Muscle of leg (tissue), 3 donors: ENCODE measurements at regions not wholly inside any gene's neighbourhood (a gene's known extent, or its start where the extent isn't known, plus 50 kb on each side); places are given as distances from the start of the nearest gene placed in this dataset.

Experiments
- DNase-seq: peaks from one replicate; pipeline ENCODE4 v3.0.0; 2013
- H3K27ac ChIP-seq: one replicate; pipeline ENCODE4 v1.5.1; 2013; ENCODE audit warnings: mild to moderate bottlenecking, low read length, control low read depth
- H3K27me3 ChIP-seq: one replicate; pipeline ENCODE4 v1.6.1; 2013; ENCODE audit warnings: low read length; ENCODE audit not compliant: control insufficient read depth, insufficient read depth
- H3K36me3 ChIP-seq: one replicate; pipeline ENCODE4 v1.6.1; 2013; ENCODE audit warnings: low read length; ENCODE audit not compliant: control insufficient read depth, insufficient read depth
- H3K4me1 ChIP-seq: one replicate; pipeline ENCODE4 v1.6.1; 2013; ENCODE audit warnings: low read length; ENCODE audit not compliant: control insufficient read depth, insufficient read depth
- H3K4me3 ChIP-seq: one replicate; pipeline ENCODE4 v1.5.1; 2013; ENCODE audit warnings: low read length, control low read depth
- H3K9me3 ChIP-seq: replicated peaks from 2 replicates; pipeline ENCODE4 v1.6.1; 2013; ENCODE audit warnings: low read depth, low read length; ENCODE audit not compliant: control insufficient read depth
- whole genome bisulfite sequencing: methylation state at CpG from one replicate; pipeline ENCODE4 v1.1.5; 2013; ENCODE audit warnings: missing lambda C conversion rate; ENCODE audit not compliant: insufficient coverage; 5-methylcytosine and 5-hydroxymethylcytosine counted together

DNA sequence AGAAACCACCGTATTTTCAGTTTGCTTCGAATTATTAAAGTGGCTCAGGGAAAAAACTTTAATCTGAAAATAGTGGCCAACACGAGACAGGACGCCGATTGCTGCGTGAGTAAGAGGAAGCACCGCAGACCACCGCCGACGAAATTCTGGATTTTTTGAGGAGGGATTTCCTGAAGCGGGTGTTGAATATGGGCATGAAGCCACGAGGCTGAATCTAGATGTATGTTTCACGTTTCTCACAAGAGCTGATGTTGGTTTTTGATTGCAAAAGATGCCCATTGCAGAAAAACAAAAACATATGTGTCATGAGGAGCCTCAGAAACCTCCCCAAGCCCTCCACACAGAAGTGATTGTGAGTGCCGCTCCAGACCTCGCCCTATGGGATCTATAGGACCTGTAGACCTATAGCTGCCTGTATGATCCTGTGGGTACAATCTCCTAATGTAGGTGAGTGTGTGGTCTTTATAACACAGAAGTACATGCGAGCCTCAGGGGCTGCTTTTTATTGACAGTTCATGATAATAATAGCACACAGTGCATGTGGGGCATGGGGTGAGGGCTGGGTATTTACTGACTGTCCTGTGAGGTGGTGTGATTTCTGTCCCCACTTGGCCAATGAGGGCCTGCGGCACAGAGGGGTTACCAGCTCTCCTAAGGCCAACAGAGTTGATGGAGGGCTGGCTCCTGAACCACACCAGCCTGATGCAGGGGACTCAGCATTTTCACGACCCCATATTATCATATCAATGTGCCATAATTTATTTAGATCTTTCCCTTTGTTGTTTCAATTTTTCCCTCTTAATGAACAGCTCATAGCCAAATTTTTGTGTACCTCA, 243.9 kb downstream of the DLL1 start:
- WGBS: 50% methylated on average over 11 of the region's 18 CpGs
- H3K27ac ChIP-seq: no peak overlapping the region
- H3K4me1 ChIP-seq: peaks cover 20% of the 10 kb centered on the region
- no peaks in the 10 kb centered on the region for H3K9me3 ChIP-seq
- DNase-seq: no peak
- H3K4me3 ChIP-seq: no peak overlapping the region
- peaks cover 5% of the 10 kb centered on the region for H3K27me3 ChIP-seq
- no peaks in the 10 kb centered on the region for H3K36me3 ChIP-seq

DNA sequence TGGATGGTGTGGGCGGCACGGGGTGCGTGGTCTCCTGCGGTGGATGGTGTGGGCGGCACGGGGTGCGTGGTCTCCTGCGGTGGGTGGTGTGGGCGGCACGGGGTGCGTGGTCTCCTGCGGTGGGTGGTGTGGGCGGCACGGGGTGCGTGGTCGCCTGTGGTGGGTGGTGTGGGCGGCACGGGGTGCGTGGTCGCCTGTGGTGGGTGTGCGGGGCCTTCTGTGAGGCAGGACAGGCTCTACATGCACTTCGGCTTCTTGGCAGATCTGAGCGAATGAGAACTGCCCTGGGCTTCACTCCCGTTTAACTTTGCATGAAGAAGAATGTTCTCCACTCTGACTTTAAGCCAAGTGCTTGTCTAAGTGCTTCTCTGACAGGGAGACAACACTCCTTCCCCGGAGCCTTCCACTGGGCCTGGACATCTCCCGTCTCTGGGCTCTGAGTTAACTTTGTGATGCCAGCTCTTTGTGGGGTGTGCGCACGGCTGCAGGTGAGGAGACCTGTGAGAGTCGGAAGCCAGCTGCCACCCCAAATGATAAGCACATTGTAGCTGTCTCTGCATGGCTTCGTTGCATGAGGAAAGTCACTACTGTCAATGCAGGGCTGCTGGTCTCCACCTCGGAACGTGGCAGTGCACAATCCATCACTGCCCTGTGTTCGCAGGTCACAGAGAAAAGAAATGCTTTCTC, 244.8 kb downstream of the DLL1 start:
- no peak for DNase-seq
- Histone ChIP-seq H3K36me3 (no peaks in the 10 kb centered on the region), H3K4me1 (peaks cover 20% of the 10 kb centered on the region), H3K4me3 (no peak overlapping the region), H3K9me3 (no peaks in the 10 kb centered on the region), H3K27ac (no peak overlapping the region), H3K27me3 (peaks cover 5% of the 10 kb centered on the region)
- 73% methylated on average over 28 of the region's 33 CpGs for WGBS

DNA sequence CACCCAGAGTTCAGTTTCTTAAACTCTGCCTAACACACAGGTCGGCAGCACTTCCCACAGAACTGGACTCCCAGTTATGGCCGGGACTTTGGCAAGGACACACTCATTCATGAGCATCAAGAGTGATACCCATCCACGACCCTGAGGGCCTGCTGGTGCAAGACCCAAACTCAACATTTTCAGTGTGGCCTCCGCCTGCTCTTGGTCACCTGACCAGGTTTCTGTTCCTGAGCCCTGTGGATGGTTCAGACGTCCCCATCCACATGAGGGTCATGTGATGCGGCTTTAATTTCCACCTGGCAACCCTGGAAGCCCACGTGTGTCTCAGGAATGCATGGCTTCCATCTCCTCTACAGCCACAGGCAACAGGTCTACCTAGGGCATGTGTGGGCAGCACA, 245.3 kb downstream of the DLL1 start:
- Histone ChIP-seq H3K36me3 (no peaks in the 10 kb centered on the region), H3K27me3 (peaks cover 5% of the 10 kb centered on the region), H3K4me3 (no peak overlapping the region), H3K9me3 (no peaks in the 10 kb centered on the region), H3K27ac (no peak overlapping the region), H3K4me1 (peaks cover 18% of the 10 kb centered on the region)
- DNase-seq: no peak
- 87% methylated on average over 7 of the region's 7 CpGs for WGBS

DNA sequence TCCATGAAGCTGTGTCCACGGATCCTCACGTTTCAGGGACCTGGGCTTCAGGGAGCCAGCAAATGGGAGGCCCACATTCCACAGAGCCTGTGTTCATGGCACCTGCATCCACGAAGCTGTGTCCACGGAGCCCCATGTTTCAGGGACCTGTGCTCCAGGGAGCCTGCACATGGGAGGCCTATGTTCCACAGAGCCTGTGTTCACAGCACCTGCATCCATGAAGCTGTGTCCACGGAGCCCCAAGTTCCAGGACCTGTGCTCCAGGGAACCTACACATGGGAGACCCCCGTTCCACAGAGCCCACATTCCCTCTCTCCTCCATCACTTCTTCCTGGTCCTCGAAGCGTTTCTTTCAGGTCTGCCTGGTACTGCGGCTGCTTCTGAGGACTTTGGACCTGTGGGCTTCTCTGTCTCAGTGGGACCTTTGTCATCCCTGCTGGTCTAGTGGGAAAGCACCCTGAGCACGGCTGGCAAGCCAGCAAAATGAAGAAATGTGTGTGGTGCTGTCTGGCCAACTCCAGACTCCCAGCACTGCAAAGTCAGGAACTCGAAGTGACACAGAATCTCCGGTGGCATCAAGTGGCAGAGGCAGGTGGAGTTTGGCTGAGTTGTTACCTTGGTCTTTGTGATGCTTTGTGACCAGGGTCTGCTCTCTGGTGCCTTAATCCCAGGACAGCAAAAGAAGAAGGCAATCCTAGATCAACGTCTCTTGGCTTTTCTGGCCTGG, 245.9 kb downstream of the DLL1 start:
- no peaks in the 10 kb centered on the region for H3K36me3 ChIP-seq
- H3K9me3 ChIP-seq: no peaks in the 10 kb centered on the region
- H3K27me3 ChIP-seq: peaks cover 5% of the 10 kb centered on the region
- no peak for DNase-seq
- 85% methylated on average over 12 of the region's 13 CpGs for WGBS
- no peak overlapping the region for H3K4me3 ChIP-seq
- peaks cover 12% of the 10 kb centered on the region for H3K4me1 ChIP-seq
- H3K27ac ChIP-seq: no peak overlapping the region

DNA sequence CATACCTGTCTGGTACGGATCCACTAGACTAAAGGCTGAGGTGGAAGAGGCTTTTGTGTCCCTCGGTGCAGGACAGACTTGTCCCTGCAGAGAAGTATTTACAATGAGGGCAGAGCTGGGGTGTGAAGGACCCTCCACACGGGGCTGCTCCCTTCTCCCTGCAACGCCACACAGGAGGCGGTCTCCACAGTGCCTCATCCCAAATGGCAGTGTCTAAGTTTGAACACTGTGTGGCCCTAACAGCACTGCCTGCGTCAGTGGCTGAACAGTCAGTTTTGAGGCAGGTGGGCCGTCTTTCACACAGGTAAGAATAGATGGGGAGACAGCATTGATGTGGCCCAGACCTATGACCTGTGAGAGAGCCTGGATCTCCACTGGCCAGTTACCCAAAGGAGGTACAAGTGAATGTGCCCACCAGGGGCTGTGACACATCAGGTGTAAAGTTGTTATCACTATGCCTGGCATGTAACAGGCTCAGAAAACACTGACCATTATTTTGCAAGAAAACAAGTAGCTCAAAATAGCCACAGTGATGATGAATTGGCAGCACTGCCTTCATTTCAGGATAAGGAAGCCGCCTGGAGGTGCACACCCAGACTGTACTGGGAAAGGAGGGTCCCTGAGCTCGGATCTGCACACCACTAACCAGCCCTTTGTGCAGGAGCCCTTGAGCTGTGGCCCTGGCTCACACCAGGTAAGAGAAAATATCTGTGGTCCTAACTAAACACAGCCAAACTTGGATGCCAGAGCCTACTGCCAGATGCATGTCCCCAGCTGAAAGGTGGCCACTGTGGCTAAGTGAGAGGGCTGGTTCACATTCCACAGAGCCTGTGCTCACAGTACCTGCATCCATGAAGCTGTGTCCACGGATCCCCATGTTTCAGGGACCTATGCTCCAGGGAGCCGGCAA, 246.7 kb downstream of the DLL1 start:
- 82% methylated on average over 9 of the region's 11 CpGs for WGBS
- peaks cover 5% of the 10 kb centered on the region for H3K27me3 ChIP-seq
- H3K4me3 ChIP-seq: no peak overlapping the region
- no peaks in the 10 kb centered on the region for H3K9me3 ChIP-seq
- DNase-seq: no peak
- H3K4me1 ChIP-seq: peaks cover 4% of the 10 kb centered on the region
- no peaks in the 10 kb centered on the region for H3K36me3 ChIP-seq
- H3K27ac ChIP-seq: no peak overlapping the region

DNA sequence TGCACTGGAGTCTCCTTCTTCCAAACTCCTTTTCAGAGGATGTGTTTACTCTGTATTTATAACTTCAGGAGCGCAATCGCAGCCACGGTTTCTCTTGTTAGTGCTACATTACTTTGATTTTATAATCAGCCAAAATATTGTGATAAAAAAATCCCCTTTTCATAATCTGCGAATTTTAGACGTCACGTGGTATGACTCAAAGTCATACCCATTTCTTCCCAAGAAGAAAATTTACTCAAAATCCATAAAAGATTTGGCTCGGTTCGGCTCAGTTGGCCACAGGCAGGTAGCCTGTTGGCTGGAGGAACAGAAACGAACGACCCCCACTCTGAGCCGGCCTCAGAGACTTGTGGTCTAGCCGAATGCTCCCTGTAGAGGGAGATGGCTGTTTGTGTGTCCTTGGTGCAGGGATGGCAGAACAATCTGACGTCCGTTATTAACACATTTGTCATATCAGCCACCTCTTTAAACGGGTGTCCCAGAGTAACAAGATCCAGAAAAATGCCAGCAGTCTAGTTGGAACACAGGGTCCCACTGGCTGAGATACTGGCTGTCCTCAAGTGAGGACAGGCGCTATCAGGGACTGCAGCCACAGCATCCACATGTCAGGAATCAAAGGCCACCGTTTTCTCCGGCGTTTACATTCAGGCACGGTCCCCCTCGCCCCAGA, 247.6 kb downstream of the DLL1 start:
- Histone ChIP-seq H3K4me1 (no peaks in the 10 kb centered on the region), H3K9me3 (no peaks in the 10 kb centered on the region), H3K4me3 (no peak overlapping the region), H3K36me3 (no peaks in the 10 kb centered on the region), H3K27me3 (peaks cover 5% of the 10 kb centered on the region), H3K27ac (no peak overlapping the region)
- DNase-seq: no peak
- WGBS: 71% methylated on average over 11 of the region's 21 CpGs

DNA sequence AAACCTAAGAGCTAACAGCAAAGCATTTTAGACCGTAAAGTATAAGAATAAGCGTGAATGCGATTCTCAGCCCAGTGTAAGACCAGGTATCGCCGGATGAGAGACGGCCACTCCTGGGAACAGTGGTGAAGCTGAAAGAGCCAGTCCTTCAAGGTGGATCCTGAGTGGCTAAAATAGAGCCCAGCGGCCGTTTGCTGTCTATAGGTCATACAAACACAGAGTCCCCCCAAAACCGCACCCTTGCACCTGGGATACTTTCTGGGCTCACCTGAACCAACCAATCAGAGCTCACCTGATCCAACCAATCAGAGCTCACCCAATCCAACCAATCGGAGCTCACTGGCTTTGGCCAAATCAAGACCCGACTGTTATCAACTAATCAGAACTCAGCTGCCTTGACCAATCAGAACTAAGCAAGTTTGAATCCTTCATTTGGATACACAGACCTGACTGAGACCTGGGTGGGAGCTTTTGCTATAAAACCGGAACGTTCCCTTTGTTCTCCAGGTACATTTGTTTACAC, 248.2 kb downstream of the DLL1 start:
- Histone ChIP-seq H3K9me3 (no peaks in the 10 kb centered on the region), H3K27ac (no peak overlapping the region), H3K36me3 (no peaks in the 10 kb centered on the region), H3K4me3 (no peak overlapping the region), H3K27me3 (peaks cover 7% of the 10 kb centered on the region), H3K4me1 (peaks cover 6% of the 10 kb centered on the region)
- WGBS: 93% methylated on average over 8 of the region's 13 CpGs
- no peak for DNase-seq

DNA sequence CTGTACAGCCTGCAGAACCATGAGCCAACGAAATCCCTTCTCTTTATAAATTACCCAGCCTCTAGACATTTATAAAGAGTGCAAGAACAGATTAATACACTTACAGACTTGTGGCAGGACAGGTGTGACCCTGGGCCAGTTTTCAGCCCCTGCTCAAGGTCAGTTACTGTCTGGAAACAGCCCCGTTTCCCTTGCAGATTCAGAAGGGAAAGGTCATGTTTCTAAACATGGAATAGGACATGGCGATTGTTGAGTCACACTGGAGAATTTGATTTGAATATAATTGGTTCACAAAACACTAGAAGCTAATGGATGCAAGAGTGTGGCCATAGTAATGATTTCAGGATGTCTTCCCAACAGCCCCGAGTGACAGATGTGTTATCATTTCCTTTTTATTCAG, 248.8 kb downstream of the DLL1 start:
- Histone ChIP-seq H3K27me3 (peaks cover 7% of the 10 kb centered on the region), H3K4me3 (no peak overlapping the region), H3K9me3 (no peaks in the 10 kb centered on the region), H3K36me3 (no peaks in the 10 kb centered on the region), H3K4me1 (peaks cover 10% of the 10 kb centered on the region), H3K27ac (no peak overlapping the region)
- no peak for DNase-seq
- WGBS: 55% methylated on average over 3 of the region's 4 CpGs

DNA sequence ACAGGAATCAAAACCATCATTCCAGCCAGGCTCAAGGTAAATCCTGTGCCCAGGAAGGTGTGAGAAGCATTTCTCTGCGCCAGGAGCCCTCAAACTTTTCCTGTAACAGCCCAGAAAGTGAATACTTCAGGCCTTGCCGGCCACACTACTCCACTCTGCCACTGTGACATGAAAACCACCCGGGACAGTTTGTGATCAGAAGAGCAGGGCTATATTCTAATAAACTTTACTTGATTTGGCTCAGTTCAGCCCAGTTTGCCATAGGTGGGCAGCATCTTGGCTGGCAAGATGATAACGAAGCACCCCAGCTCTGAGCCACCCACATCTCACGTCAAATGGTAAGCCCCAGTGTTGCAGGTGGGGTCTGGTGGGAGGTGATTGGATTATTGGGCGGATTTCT, 249.4 kb downstream of the DLL1 start:
- no peak overlapping the region for H3K27ac ChIP-seq
- H3K9me3 ChIP-seq: no peaks in the 10 kb centered on the region
- H3K27me3 ChIP-seq: peaks cover 7% of the 10 kb centered on the region
- WGBS: 62% methylated on average over 2 of the region's 6 CpGs
- no peak overlapping the region for H3K4me3 ChIP-seq
- DNase-seq: no peak
- peaks cover 10% of the 10 kb centered on the region for H3K4me1 ChIP-seq
- H3K36me3 ChIP-seq: no peaks in the 10 kb centered on the region
